Thyroid gland (tissue), 4 donors: ENCODE measurements at regions not wholly inside any gene's neighbourhood (a gene's known extent, or its start where the extent isn't known, plus 50 kb on each side); places are given as distances from the start of the nearest gene placed in this dataset.

ENCODE experiments used
- DNase-seq, 2 donors: peaks; one replicate each; pipeline ENCODE4 v3.0.0-alpha.2; 2019
- H3K27ac ChIP-seq, 3 donors: fragments of 200-600 bp; sonication (generic); 1 replicate in 2 of 3; 2 replicates in 1 of 3; pipeline ENCODE4 v1.5.1; 2016 to 2019; ENCODE audit warnings: mild to moderate bottlenecking in 1 of 3, moderate library complexity in 1 of 3
- H3K27me3 ChIP-seq: fragments of 200-600 bp; sonication (generic); one replicate; pipeline ENCODE4 v1.5.1; 2019
- H3K36me3 ChIP-seq, 2 donors: fragments of 200-600 bp; sonication (generic); one replicate each; pipeline ENCODE4 v1.5.1; 2016 to 2019
- H3K4me1 ChIP-seq, 2 donors: fragments of 200-600 bp; sonication (generic); one replicate each; pipeline ENCODE4 v1.5.1; 2017 to 2019
- H3K4me3 ChIP-seq, 3 donors: fragments of 200-600 bp; sonication (generic); replicated peaks in 1 of 3; 1 replicate in 2 of 3; 2 replicates in 1 of 3; pipeline ENCODE4 v1.5.1; 2016; ENCODE audit warnings: mild to moderate bottlenecking in 1 of 3
- H3K9me3 ChIP-seq: fragments of 200-600 bp; sonication (generic); one replicate; pipeline ENCODE4 v1.5.1; 2017
- POLR2A ChIP-seq, 2 donors: fragments of 450-650 bp; IDR thresholded peaks; one replicate each; pipeline ENCODE4 v1.6.1; 2017; ENCODE audit warnings: antibody characterized with exemption in 2 of 2, mild to moderate bottlenecking in 2 of 2, moderate library complexity in 1 of 2
- WGBS, 2 donors: methylation state at CpG; one replicate each; pipeline ENCODE4 v1.1.5; 2017; 5-methylcytosine and 5-hydroxymethylcytosine counted together
- intact Hi-C: fragments of 100-400 bp; cut with DNase I; formaldehyde crosslinking; loops from one replicate; pipeline ENCODE4 v1.15.1; 2023
- TF ChIP-seq, protein P1 (sequence below), 6 experiments: fragments of 200-600 bp in 3 of 6; fragments of 450-650 bp in 3 of 6; sonication (generic) in 3 of 6; IDR thresholded peaks; one replicate each; pipeline ENCODE4 v1.5.1; 2016 to 2019; ENCODE audit warnings: antibody characterized with exemption in 6 of 6, mild to moderate bottlenecking in 2 of 6, inconsistent platforms in 1 of 6, moderate library complexity in 1 of 6

DNA sequence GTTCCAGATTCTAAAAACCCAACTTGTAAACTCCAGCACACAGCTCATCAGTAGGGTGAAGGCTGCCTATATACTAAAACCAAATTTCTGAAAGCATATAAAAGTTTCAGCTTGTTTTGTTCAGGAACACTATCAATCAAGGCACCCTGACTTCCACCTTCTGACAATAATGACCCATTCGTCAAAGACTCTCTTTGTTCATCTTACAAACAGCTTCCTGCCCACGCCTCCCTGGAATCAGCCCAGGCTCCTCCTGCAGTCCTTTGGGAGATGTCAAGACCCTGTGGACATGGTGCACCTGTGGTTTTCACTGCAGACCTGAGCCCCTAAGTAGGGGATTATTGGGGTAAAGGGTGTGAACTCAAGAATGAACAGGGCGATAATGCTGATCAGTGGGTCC, 178.9 kb upstream of the CAMK1G start:
- no peak for TF ChIP-seq POLR2A (IDR thresholded peaks at IDR 0.05)
- TF ChIP-seq, protein P1, sequence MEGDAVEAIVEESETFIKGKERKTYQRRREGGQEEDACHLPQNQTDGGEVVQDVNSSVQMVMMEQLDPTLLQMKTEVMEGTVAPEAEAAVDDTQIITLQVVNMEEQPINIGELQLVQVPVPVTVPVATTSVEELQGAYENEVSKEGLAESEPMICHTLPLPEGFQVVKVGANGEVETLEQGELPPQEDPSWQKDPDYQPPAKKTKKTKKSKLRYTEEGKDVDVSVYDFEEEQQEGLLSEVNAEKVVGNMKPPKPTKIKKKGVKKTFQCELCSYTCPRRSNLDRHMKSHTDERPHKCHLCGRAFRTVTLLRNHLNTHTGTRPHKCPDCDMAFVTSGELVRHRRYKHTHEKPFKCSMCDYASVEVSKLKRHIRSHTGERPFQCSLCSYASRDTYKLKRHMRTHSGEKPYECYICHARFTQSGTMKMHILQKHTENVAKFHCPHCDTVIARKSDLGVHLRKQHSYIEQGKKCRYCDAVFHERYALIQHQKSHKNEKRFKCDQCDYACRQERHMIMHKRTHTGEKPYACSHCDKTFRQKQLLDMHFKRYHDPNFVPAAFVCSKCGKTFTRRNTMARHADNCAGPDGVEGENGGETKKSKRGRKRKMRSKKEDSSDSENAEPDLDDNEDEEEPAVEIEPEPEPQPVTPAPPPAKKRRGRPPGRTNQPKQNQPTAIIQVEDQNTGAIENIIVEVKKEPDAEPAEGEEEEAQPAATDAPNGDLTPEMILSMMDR (IDR thresholded peaks at IDR 0.05): no peak
- WGBS, 2 donors: 72 to 83% methylated on average over 3 of the region's 3 CpGs
- no peak for DNase-seq
- H3K27me3 ChIP-seq: no peaks in the 10 kb centered on the region
- intact Hi-C loops: no loop called here
- no peaks in the 10 kb centered on the region for H3K36me3 ChIP-seq
- H3K4me1 ChIP-seq: no peaks in the 10 kb centered on the region
- H3K27ac ChIP-seq: no peak overlapping the region
- H3K4me3 ChIP-seq: no peak overlapping the region
- H3K9me3 ChIP-seq: no peaks in the 10 kb centered on the region

DNA sequence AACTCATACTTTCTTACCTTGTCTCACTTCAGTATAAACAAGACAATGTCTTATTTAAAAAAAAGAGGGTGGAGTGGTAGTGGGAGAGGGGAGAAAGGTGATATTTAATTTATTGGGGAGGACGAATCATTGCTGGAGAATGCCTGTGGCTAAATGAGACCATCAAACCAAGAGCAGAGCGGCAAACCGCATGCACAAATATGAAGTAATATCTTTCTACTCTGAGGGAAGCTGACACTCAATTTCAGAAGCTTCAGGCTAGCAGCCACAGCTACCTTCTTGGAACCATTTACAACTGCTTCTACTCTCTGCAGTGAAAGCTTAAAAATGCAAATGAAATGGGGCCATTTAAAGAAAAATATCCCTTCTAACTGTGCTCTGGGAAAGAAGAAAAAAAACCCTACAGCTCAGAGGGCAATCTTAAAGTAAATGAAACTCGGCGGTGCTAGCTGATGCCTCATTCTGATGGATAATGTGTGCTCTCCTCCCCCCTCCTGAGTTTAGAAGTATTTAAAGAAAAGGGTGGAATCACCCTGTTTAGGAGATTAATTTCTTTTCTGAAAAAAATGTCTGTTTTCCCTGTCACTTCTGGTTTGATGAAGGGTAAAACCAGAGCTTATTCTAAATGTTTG, 178.2 kb upstream of the CAMK1G start:
- H3K27me3 ChIP-seq: no peaks in the 10 kb centered on the region
- no peaks in the 10 kb centered on the region for H3K4me1 ChIP-seq
- WGBS, 2 donors: 54 to 62% methylated on average over 5 of the region's 5 CpGs
- no peaks in the 10 kb centered on the region for H3K9me3 ChIP-seq
- H3K4me3 ChIP-seq: no peak overlapping the region
- no peak for DNase-seq
- intact Hi-C loops: no loop called here
- TF ChIP-seq, protein P1 (IDR thresholded peaks at IDR 0.05): no peak
- TF ChIP-seq POLR2A (IDR thresholded peaks at IDR 0.05): no peak
- no peaks in the 10 kb centered on the region for H3K36me3 ChIP-seq
- H3K27ac ChIP-seq: no peak overlapping the region

DNA sequence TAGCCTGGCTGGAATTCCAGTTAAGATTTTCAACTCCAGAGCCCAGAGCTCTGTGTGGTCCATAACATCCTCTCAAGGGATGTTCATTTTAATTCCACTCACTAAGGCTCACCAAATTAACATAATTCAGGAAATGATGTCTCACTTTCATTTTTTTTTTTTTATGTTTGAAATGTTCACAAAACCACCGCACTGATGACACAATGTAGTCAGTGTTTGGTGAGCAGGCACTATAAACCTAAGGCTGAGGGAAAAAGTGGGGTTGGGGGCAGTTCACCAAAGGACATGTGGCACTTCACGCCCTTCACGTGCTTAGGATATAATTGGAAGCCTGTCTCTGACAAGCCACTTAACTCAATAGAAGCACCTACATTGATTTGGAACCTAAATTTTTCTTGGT, 177.3 kb upstream of the CAMK1G start:
- no peaks in the 10 kb centered on the region for H3K27me3 ChIP-seq
- no peak for DNase-seq
- no peak for TF ChIP-seq POLR2A (IDR thresholded peaks at IDR 0.05)
- TF ChIP-seq, protein P1 (IDR thresholded peaks at IDR 0.05): no peak
- intact Hi-C loops: no loop called here
- H3K27ac ChIP-seq: no peak overlapping the region
- H3K36me3 ChIP-seq: no peaks in the 10 kb centered on the region
- no peaks in the 10 kb centered on the region for H3K9me3 ChIP-seq
- H3K4me3 ChIP-seq: no peak overlapping the region
- WGBS, 2 donors: 73 to 78% methylated on average over 3 of the region's 3 CpGs
- H3K4me1 ChIP-seq: peaks cover under 1% of the 10 kb centered on the region in 2 donors

DNA sequence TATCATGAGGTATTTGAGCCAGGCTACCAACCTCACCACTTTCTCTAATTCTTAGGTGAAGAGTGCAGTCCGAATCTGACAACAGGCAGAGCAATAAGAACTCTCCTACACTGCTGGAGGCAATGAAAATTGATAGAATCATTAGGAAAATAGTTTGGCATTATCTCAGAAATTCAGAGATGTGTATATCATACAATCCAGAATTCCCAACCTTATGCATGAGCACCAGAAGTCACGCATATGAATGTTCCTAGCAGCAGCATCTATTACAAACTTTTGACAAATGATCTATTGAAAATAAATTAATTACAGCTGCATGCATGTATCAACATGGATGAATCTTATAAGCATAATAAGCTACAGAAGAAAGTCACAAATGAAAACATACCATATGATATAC, 176.9 kb upstream of the CAMK1G start:
- WGBS, 2 donors: 93 to 95% methylated on average over 2 of the region's 2 CpGs
- intact Hi-C loops: no loop called here
- TF ChIP-seq, protein P1 (IDR thresholded peaks at IDR 0.05): no peak
- TF ChIP-seq POLR2A (IDR thresholded peaks at IDR 0.05): no peak

DNA sequence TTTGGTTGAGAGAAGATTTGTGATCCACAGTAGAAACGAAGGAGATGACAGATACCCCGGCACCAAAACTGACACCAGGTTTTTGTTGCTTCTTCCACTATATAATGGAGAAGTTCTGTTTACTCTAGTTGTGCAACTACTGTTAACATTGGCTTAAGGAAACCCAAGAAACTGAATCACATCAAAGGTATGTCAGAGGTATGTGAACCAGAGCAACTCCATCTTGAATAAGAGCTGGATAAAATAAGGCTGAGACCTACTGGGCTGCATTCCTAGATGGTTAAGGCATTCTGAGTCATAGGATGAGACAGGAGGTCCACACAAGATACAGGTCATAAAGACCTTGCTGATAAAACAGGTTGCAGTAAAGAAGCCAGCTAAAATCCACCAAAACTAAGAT, 173.7 kb upstream of the CAMK1G start:
- Histone ChIP-seq H3K9me3 (no peaks in the 10 kb centered on the region), H3K27ac (no peak overlapping the region), H3K36me3 (no peaks in the 10 kb centered on the region), H3K27me3 (no peaks in the 10 kb centered on the region), H3K4me1 (peaks cover 3 to 4% of the 10 kb centered on the region in 2 donors), H3K4me3 (no peak overlapping the region)
- TF ChIP-seq POLR2A (IDR thresholded peaks at IDR 0.05): no peak
- TF ChIP-seq, protein P1 (IDR thresholded peaks at IDR 0.05): no peak
- 87 to 96% methylated on average over 2 of the region's 2 CpGs for WGBS, 2 donors
- DNase-seq: no peak
- intact Hi-C loops: no loop called here

More for the DNA sequence above, 176.9 kb upstream of the CAMK1G start:
- no peaks in the 10 kb centered on the region for H3K27me3 ChIP-seq
- no peak overlapping the region for H3K4me3 ChIP-seq
- no peak overlapping the region for H3K27ac ChIP-seq
- H3K4me1 ChIP-seq: peaks cover 3 to 4% of the 10 kb centered on the region in 2 donors
- no peaks in the 10 kb centered on the region for H3K36me3 ChIP-seq
- H3K9me3 ChIP-seq: no peaks in the 10 kb centered on the region
- DNase-seq: no peak
